IMR-90 (cell line): ENCODE measurements at regions not wholly inside any gene's neighbourhood (a gene's known extent, or its start where the extent isn't known, plus 50 kb on each side); places are given as distances from the start of the nearest gene placed in this dataset.

Experiments
- ATAC-seq: fragments of 200-7000 bp; cut with Tn5 transposase; 2 replicates; pipeline ENCODE4 v1.9.1; 2020; ENCODE audit warnings: low read depth, mild to moderate bottlenecking, moderate library complexity
- BruUV-seq: library from RNA; stranded (reverse); fragments of 400-500 nt; replicated peaks from 2 replicates; lab custom pipeline; 2021; lab: Mats Ljungman, UMichigan
- CTCF ChIA-PET: fragments of 300-600 bp; formaldehyde crosslinking; extraction: SDS; loops from one replicate; lab custom pipeline; 2021; ENCODE audit warnings: antibody characterized with exemption; lab: Yijun Ruan, JAX
- POLR2A ChIA-PET: fragments of 300-600 bp; sonication (Branson Sonifier 250); formaldehyde crosslinking; loops from one replicate; lab custom pipeline; 2022; ENCODE audit warnings: antibody characterized with exemption; ENCODE audit not compliant: unreplicated experiment; lab: Charles Lee
- DNase-seq: peaks from one replicate; pipeline ENCODE4 v3.0.0; 2013
- H2AFZ ChIP-seq: replicated peaks from 2 replicates; pipeline ENCODE3; 2013; ENCODE audit warnings: low read length, mild to moderate bottlenecking; ENCODE audit not compliant: poor library complexity
- H2AK5ac ChIP-seq: 2 replicates; pipeline ENCODE4 v1.6.1; 2013; ENCODE audit warnings: low read depth, low read length, inconsistent platforms
- H2AK9ac ChIP-seq: replicated peaks from 2 replicates; pipeline ENCODE3; 2013; ENCODE audit warnings: mild to moderate bottlenecking, low read depth, low read length, moderate library complexity; ENCODE audit not compliant: poor library complexity
- H2BK120ac ChIP-seq: 2 replicates; pipeline ENCODE4 v1.6.1; 2013; ENCODE audit warnings: low read depth, low read length, inconsistent platforms
- H2BK15ac ChIP-seq: 3 replicates; pipeline ENCODE4 v1.6.1; 2013; ENCODE audit warnings: low read depth, low read length, inconsistent platforms
- H2BK20ac ChIP-seq: 2 replicates; pipeline ENCODE4 v1.6.1; 2013; ENCODE audit warnings: low read depth, mild to moderate bottlenecking, inconsistent platforms, low read length, moderate library complexity
- H2BK5ac ChIP-seq: 2 replicates; pipeline ENCODE4 v1.6.1; 2013; ENCODE audit warnings: mild to moderate bottlenecking, low read depth, low read length, inconsistent platforms; ENCODE audit not compliant: poor library complexity, severe bottlenecking
- H3K14ac ChIP-seq: replicated peaks from 2 replicates; pipeline ENCODE4 v1.6.1; 2013; ENCODE audit warnings: low read depth, low read length, inconsistent platforms
- H3K18ac ChIP-seq: 2 replicates; pipeline ENCODE4 v1.6.1; 2013; ENCODE audit warnings: low read depth, low read length, control low read depth
- H3K23ac ChIP-seq: 2 replicates; pipeline ENCODE4 v1.6.1; 2013; ENCODE audit warnings: low read depth, low read length, inconsistent platforms
- H3K27ac ChIP-seq: 2 replicates; pipeline ENCODE4 v1.5.1; 2013; ENCODE audit warnings: mild to moderate bottlenecking, control low read depth, low read length; ENCODE audit not compliant: insufficient read depth
- H3K27me3 ChIP-seq: 2 replicates; pipeline ENCODE4 v1.6.1; 2013; ENCODE audit warnings: low read length; ENCODE audit not compliant: control insufficient read depth, insufficient read depth
- H3K36me3 ChIP-seq: 2 replicates; pipeline ENCODE4 v1.6.1; 2013; ENCODE audit warnings: low read length, mixed read lengths; ENCODE audit not compliant: control insufficient read depth, insufficient read depth
- H3K4ac ChIP-seq: 2 replicates; pipeline ENCODE4 v1.6.1; 2013; ENCODE audit warnings: low read depth, low read length, inconsistent platforms
- H3K4me1 ChIP-seq: 2 replicates; pipeline ENCODE4 v1.6.1; 2013; ENCODE audit warnings: low read length, mixed read lengths; ENCODE audit not compliant: control insufficient read depth, insufficient read depth
- H3K4me2 ChIP-seq: 2 replicates; pipeline ENCODE4 v1.6.1; 2013; ENCODE audit warnings: low read depth, mild to moderate bottlenecking, control low read depth, low read length, moderate library complexity
- H3K4me3 ChIP-seq: 2 replicates; pipeline ENCODE4 v1.5.1; 2013; ENCODE audit warnings: low read depth, mild to moderate bottlenecking, control low read depth, low read length, moderate library complexity; ENCODE audit not compliant: insufficient read depth
- H3K56ac ChIP-seq: 2 replicates; pipeline ENCODE4 v1.6.1; 2013; ENCODE audit warnings: low read length, inconsistent platforms; ENCODE audit not compliant: insufficient read depth; ENCODE audit errors: extremely low read depth
- H3K79me1 ChIP-seq, 2 experiments: 2 replicates each; pipeline ENCODE4 v1.6.1; 2013; ENCODE audit warnings: low read length in 2 of 2, inconsistent platforms in 1 of 2, low read depth in 1 of 2
- H3K9ac ChIP-seq: 2 replicates; pipeline ENCODE4 v1.6.1; 2013; ENCODE audit warnings: low read depth, low read length, control low read depth
- H3K9me1 ChIP-seq: 2 replicates; pipeline ENCODE4 v1.6.1; 2013; ENCODE audit warnings: low read length, inconsistent platforms; ENCODE audit not compliant: insufficient read depth
- H3K9me3 ChIP-seq: 2 replicates; pipeline ENCODE4 v1.6.1; 2013; ENCODE audit warnings: low read length; ENCODE audit not compliant: control insufficient read depth, insufficient read depth
- H4K20me1 ChIP-seq: 2 replicates; pipeline ENCODE4 v1.6.1; 2013; ENCODE audit warnings: low read length, inconsistent platforms; ENCODE audit not compliant: insufficient read depth
- H4K5ac ChIP-seq: 2 replicates; pipeline ENCODE4 v1.6.1; 2013; ENCODE audit warnings: mild to moderate bottlenecking, low read depth, low read length, control low read depth
- H4K8ac ChIP-seq, 2 experiments: 2 replicates each; pipeline ENCODE4 v1.6.1; 2013; ENCODE audit warnings: low read depth in 2 of 2, low read length in 2 of 2, control low read depth in 1 of 2, inconsistent platforms in 1 of 2
- H4K91ac ChIP-seq: 2 replicates; pipeline ENCODE4 v1.6.1; 2013; ENCODE audit warnings: low read depth, low read length, inconsistent platforms; ENCODE audit not compliant: insufficient read depth
- BHLHE40 ChIP-seq: fragments of 150-350 bp; IDR thresholded peaks from 2 replicates; pipeline ENCODE4 v1.6.1; 2016; ENCODE audit warnings: mild to moderate bottlenecking, low read depth, low read length
- CEBPB ChIP-seq: IDR thresholded peaks from 2 replicates; pipeline ENCODE4 v1.6.1; 2012; ENCODE audit warnings: low read depth, low read length, improper control_type of control experiment
- CHD1 ChIP-seq: IDR thresholded peaks from 2 replicates; pipeline ENCODE4 v1.6.1; 2012; ENCODE audit warnings: low read depth, low read length, improper control_type of control experiment
- CTCF ChIP-seq: conservative IDR thresholded peaks from 2 replicates; pipeline ENCODE4 v1.5.1; 2012; ENCODE audit warnings: mild to moderate bottlenecking, low read depth, low read length, improper control_type of control experiment
- ELK1 ChIP-seq: fragments of 150-350 bp; IDR thresholded peaks from 2 replicates; pipeline ENCODE4 v1.6.1; 2016; ENCODE audit warnings: low read depth, mild to moderate bottlenecking, low read length, moderate library complexity, borderline replicate concordance
- FOS ChIP-seq: fragments of 150-350 bp; IDR thresholded peaks from 2 replicates; pipeline ENCODE4 v1.6.1; 2016; ENCODE audit warnings: low read depth, low read length
- MAFK ChIP-seq: IDR thresholded peaks from 2 replicates; pipeline ENCODE4 v1.6.1; 2012; ENCODE audit warnings: low read depth, low read length, improper control_type of control experiment
- MAZ ChIP-seq: IDR thresholded peaks from 2 replicates; pipeline ENCODE4 v1.6.1; 2012; ENCODE audit warnings: low read depth, mild to moderate bottlenecking, low read length, improper control_type of control experiment, moderate library complexity, borderline replicate concordance
- MXI1 ChIP-seq: IDR thresholded peaks from 2 replicates; pipeline ENCODE4 v1.6.1; 2012; ENCODE audit warnings: low read depth, mild to moderate bottlenecking, low read length, moderate library complexity, borderline replicate concordance
- NFE2L2 ChIP-seq: fragments of 150-350 bp; IDR thresholded peaks from 2 replicates; pipeline ENCODE4 v1.6.1; 2016; ENCODE audit warnings: low read depth, mild to moderate bottlenecking, low read length
- POLR2A ChIP-seq: IDR thresholded peaks from 2 replicates; pipeline ENCODE4 v1.6.1; 2012; ENCODE audit warnings: mild to moderate bottlenecking, low read depth, low read length
- RAD21 ChIP-seq: IDR thresholded peaks from 2 replicates; pipeline ENCODE4 v1.6.1; 2012; ENCODE audit warnings: low read length, improper control_type of control experiment
- RCOR1 ChIP-seq: IDR thresholded peaks from 2 replicates; pipeline ENCODE4 v1.6.1; 2012; ENCODE audit warnings: mild to moderate bottlenecking, low read length, improper control_type of control experiment; ENCODE audit not compliant: insufficient replicate concordance
- RFX5 ChIP-seq: IDR thresholded peaks from 2 replicates; pipeline ENCODE4 v1.8.0; 2012; ENCODE audit warnings: low read depth, mild to moderate bottlenecking, low read length, moderate library complexity
- SMC3 ChIP-seq: fragments of 150-350 bp; IDR thresholded peaks from 2 replicates; pipeline ENCODE4 v1.6.1; 2016; ENCODE audit warnings: low read depth, mild to moderate bottlenecking, antibody characterized with exemption, low read length, moderate library complexity
- USF2 ChIP-seq: fragments of 150-350 bp; IDR thresholded peaks from 2 replicates; pipeline ENCODE4 v1.6.1; 2017; ENCODE audit warnings: mild to moderate bottlenecking, antibody characterized with exemption, low read length, low read depth
- WGBS, 2 experiments: methylation state at CpG; one replicate each; pipeline versions ENCODE4 v1.1.5 to v1.1.7; 2013; ENCODE audit warnings: missing lambda C conversion rate in 2 of 2; ENCODE audit not compliant: insufficient read length in 1 of 2; ENCODE audit errors: extremely low coverage in 2 of 2; 5-methylcytosine and 5-hydroxymethylcytosine counted together
- dilution Hi-C: fragments of 300-500 bp; cut with HindIII; formaldehyde crosslinking; loops from one replicate; pipeline ENCODE4 v1.14.3; 2018; ENCODE audit warnings: low sequenced_read_pairs; ENCODE audit not compliant: unreplicated experiment
- in situ Hi-C: fragments of 300-500 bp; cut with MboI; formaldehyde crosslinking; loops from 3 replicates; pipeline ENCODE4 v1.14.3; 2019; ENCODE audit warnings: low sequenced_read_pairs, inconsistent platforms, mixed read lengths
- intact Hi-C: fragments of 100-400 bp; cut with micrococcal nuclease; formaldehyde crosslinking; loops from 2 replicates; pipeline ENCODE4 v1.10.0; 2022

- no peak overlapping the region for H4K5ac ChIP-seq
- no peaks in the 10 kb centered on the region for H3K9me3 ChIP-seq
- H2BK5ac ChIP-seq = no peak overlapping the region
- no peaks in the 10 kb centered on the region for H3K27me3 ChIP-seq
- H3K9ac ChIP-seq = no peak overlapping the region
- H3K4me1 ChIP-seq = no peaks in the 10 kb centered on the region
- H3K79me1 ChIP-seq = no peaks in the 10 kb centered on the region
- no peak overlapping the region for H2BK120ac ChIP-seq
- H2AK5ac ChIP-seq = no peak overlapping the region
- H4K8ac ChIP-seq = no peak overlapping the region
- no peak overlapping the region for H4K91ac ChIP-seq
- dilution Hi-C loops = no loop called here
- ATAC-seq (no peak), DNase-seq (no peak)
- no peak overlapping the region for H3K23ac ChIP-seq
- H2BK20ac ChIP-seq = no peak overlapping the region
- TF ChIP-seq RCOR1 (no peak), MAZ (no peak), CTCF (no peak), NFE2L2 (no peak), RAD21 (no peak), MXI1 (no peak), MAFK (no peak), ELK1 (no peak), POLR2A (no peak), RFX5 (no peak), CHD1 (no peak), BHLHE40 (no peak), FOS (no peak), SMC3 (no peak), USF2 (no peak), CEBPB (no peak)
- no peak overlapping the region for H2AFZ ChIP-seq
- no peak overlapping the region for H2AK9ac ChIP-seq
- WGBS, 2 experiments = no CpG with 5 or more reads among the region's 2 CpGs
- no TSS peak for BruUV-seq
- H3K36me3 ChIP-seq = no peaks in the 10 kb centered on the region
- no peak overlapping the region for H3K18ac ChIP-seq
- H3K14ac ChIP-seq = no peak overlapping the region
- no peaks in the 10 kb centered on the region for H4K20me1 ChIP-seq
- no peak overlapping the region for H3K4me2 ChIP-seq
- no peak overlapping the region for H3K27ac ChIP-seq
- H3K56ac ChIP-seq = no peak overlapping the region
- in situ Hi-C loops = no loop called here
- H3K9me1 ChIP-seq = no peaks in the 10 kb centered on the region
- ChIA-PET CTCF (no interaction called here), POLR2A (no interaction called here)
- no peak overlapping the region for H3K4ac ChIP-seq
- H2BK15ac ChIP-seq = no peak overlapping the region
- intact Hi-C loops = no loop called here
- no peak overlapping the region for H3K4me3 ChIP-seq
Observed at GRCh38 chr16:9338068-9338467, 246.6 kb downstream of the HAPSTR1 start.
